Esophagus muscularis mucosa (tissue), 4 donors: ENCODE measurements at regions not wholly inside any gene's neighbourhood (a gene's known extent, or its start where the extent isn't known, plus 50 kb on each side); places are given as distances from the start of the nearest gene placed in this dataset.

Experiments used
- DNase-seq: peaks from one replicate; pipeline ENCODE4 v3.0.0-alpha.2; 2017; ENCODE audit errors: extremely low spot score
- H3K27ac ChIP-seq, 4 donors: fragments of 200-600 bp; sonication (generic); replicated peaks in 1 of 4; 1 replicate in 3 of 4; 2 replicates in 1 of 4; pipeline ENCODE4 v1.5.1; 2016 to 2019; ENCODE audit warnings: mild to moderate bottlenecking in 1 of 4
- H3K27me3 ChIP-seq, 4 donors: fragments of 200-600 bp; sonication (generic); one replicate each; pipeline versions ENCODE4 v1.5.1 to v1.6.0; 2016 to 2019
- H3K36me3 ChIP-seq, 4 donors: fragments of 200-600 bp; sonication (generic); one replicate each; pipeline ENCODE4 v1.5.1; 2016 to 2019
- H3K4me1 ChIP-seq, 4 donors: fragments of 200-600 bp; sonication (generic); one replicate each; pipeline ENCODE4 v1.5.1; 2016 to 2019
- H3K4me3 ChIP-seq, 4 donors: fragments of 200-600 bp; sonication (generic); 1 replicate in 2 of 4; 2 replicates in 2 of 4; pipeline ENCODE4 v1.5.1; 2016 to 2019; ENCODE audit warnings: mild to moderate bottlenecking in 4 of 4, moderate library complexity in 1 of 4
- H3K9me3 ChIP-seq, 4 donors: fragments of 200-600 bp; sonication (generic); 1 replicate in 3 of 4; 2 replicates in 1 of 4; pipeline ENCODE4 v1.5.1; 2016 to 2019
- CTCF ChIP-seq, 3 experiments: fragments of 200-600 bp in 2 of 3; fragments of 450-650 bp in 1 of 3; sonication (generic) in 2 of 3; IDR thresholded peaks; one replicate each; pipeline ENCODE4 v1.5.1; 2017 to 2019; ENCODE audit warnings: antibody characterized with exemption in 3 of 3, mild to moderate bottlenecking in 2 of 3, moderate library complexity in 1 of 3
- EP300 ChIP-seq: sonication (generic); formaldehyde crosslinking; IDR thresholded peaks from one replicate; pipeline ENCODE4 v1.6.1; 2017; ENCODE audit warnings: antibody characterized with exemption
- POLR2A ChIP-seq: fragments of 450-650 bp; IDR thresholded peaks from one replicate; pipeline ENCODE4 v1.6.1; 2017; ENCODE audit warnings: antibody characterized with exemption, moderate library complexity, mild to moderate bottlenecking, low read depth
- POLR2AphosphoS5 ChIP-seq, 2 donors: sonication (generic); formaldehyde crosslinking; IDR thresholded peaks; one replicate each; pipeline ENCODE4 v1.6.1; 2017; ENCODE audit warnings: antibody characterized with exemption in 2 of 2
- WGBS: methylation state at CpG from one replicate; pipeline ENCODE4 v1.1.5; 2018; 5-methylcytosine and 5-hydroxymethylcytosine counted together
- intact Hi-C: fragments of 100-400 bp; cut with DNase I; formaldehyde crosslinking; loops from one replicate; pipeline ENCODE4 v1.15.1; 2023

DNA sequence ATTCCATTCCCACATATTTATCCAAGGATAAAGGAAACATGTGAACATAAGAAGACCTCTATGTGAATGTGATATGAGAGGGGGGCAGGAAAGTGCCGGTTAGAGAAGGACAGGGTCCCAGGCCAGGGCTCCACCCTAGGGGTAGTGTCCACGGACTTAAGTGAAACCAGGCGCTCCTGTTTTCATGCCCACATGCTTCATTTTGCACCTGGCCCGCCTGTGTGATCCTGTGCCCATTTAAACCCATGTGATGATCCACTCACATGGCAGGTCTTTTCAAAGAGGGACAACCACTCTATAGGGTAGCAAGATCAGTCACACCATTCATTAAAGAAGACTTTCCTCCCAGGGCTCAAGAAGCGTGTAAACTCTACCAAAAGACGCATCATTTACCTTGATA is 865.3 kb upstream of the GJE1 start:
- Histone ChIP-seq H3K27me3 (no peaks in the 10 kb centered on the region), H3K9me3 (no peaks in the 10 kb centered on the region), H3K36me3 (no peaks in the 10 kb centered on the region), H3K4me3 (no peak overlapping the region), H3K27ac (no peak overlapping the region), H3K4me1 (no peaks in the 10 kb centered on the region)
- TF ChIP-seq POLR2A (no peak), POLR2AphosphoS5 (IDR thresholded peaks at IDR 0.05) (no peak), EP300 (no peak), CTCF (IDR thresholded peaks at IDR 0.05) (no peak)
- intact Hi-C loops = no loop called here
- DNase-seq = no peak
- WGBS = 94% methylated on average over 6 of the region's 6 CpGs

GRCh38 chr6:141265756-141266623 is 866.7 kb upstream of the GJE1 start:
- TF ChIP-seq POLR2A = no peak
- no peak for TF ChIP-seq EP300
- no peak for TF ChIP-seq CTCF (IDR thresholded peaks at IDR 0.05)
- no peak for TF ChIP-seq POLR2AphosphoS5 (IDR thresholded peaks at IDR 0.05)
- H3K36me3 ChIP-seq = no peaks in the 10 kb centered on the region
- whole genome bisulfite sequencing = 49% methylated on average over 4 of the region's 4 CpGs

DNA sequence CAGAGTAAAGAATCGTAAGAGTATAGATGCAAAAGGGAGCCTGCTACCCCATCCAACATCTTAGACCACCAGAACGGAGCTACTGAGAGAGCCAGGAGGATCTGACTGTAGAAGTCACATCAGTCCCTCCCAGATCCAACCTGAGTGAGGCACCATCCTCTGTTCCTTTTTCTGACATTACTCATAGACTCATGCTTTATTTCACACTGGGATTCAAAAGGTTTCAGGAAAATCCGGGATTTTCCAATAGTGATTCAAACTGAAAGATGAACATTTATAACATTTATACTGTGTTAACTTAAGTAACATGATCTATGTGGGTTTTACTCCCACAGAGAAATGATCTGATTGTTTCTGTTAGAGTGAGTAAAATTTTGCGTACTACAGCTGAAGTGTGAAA is 868.6 kb upstream of the GJE1 start:
- H3K27me3 ChIP-seq = no peaks in the 10 kb centered on the region
- 85% methylated on average over 4 of the region's 4 CpGs for WGBS
- no peaks in the 10 kb centered on the region for H3K4me1 ChIP-seq
- intact Hi-C loops = no loop called here
- TF ChIP-seq POLR2AphosphoS5 (IDR thresholded peaks at IDR 0.05) (no peak), POLR2A (no peak), CTCF (IDR thresholded peaks at IDR 0.05) (no peak), EP300 (no peak)
- no peaks in the 10 kb centered on the region for H3K36me3 ChIP-seq
- no peak overlapping the region for H3K4me3 ChIP-seq
- no peak overlapping the region for H3K27ac ChIP-seq
- no peak for DNase-seq
- H3K9me3 ChIP-seq = no peaks in the 10 kb centered on the region

More at GRCh38 chr6:141265756-141266623, 866.7 kb upstream of the GJE1 start:
- DNase-seq = no peak
- H3K4me1 ChIP-seq = no peaks in the 10 kb centered on the region
- no peaks in the 10 kb centered on the region for H3K9me3 ChIP-seq
- peak overlapping the region in 1 of 4 donors; percentile 6 for H3K27ac ChIP-seq
- intact Hi-C loops = no loop called here
- H3K27me3 ChIP-seq = no peaks in the 10 kb centered on the region
- H3K4me3 ChIP-seq = peak overlapping the region; percentile 18 to 40 (median 27)

GRCh38 chr6:141261672-141262060 is 871.1 kb upstream of the GJE1 start:
- no peak for TF ChIP-seq EP300
- no peak for TF ChIP-seq POLR2A
- TF ChIP-seq CTCF (IDR thresholded peaks at IDR 0.05) = no peak
- no peaks in the 10 kb centered on the region for H3K36me3 ChIP-seq
- no peak for DNase-seq
- H3K4me3 ChIP-seq = no peak overlapping the region
- intact Hi-C loops = no loop called here
- 98% methylated on average over 4 of the region's 4 CpGs for whole genome bisulfite sequencing
- H3K9me3 ChIP-seq = no peaks in the 10 kb centered on the region
- no peaks in the 10 kb centered on the region for H3K27me3 ChIP-seq
- H3K4me1 ChIP-seq = no peaks in the 10 kb centered on the region
- no peak overlapping the region for H3K27ac ChIP-seq
